ENCODE measurements at regions not wholly inside any gene's neighbourhood (a gene's known extent, or its start where the extent isn't known, plus 50 kb on each side); places are given as distances from the start of the nearest gene placed in this dataset.
A peak's percentile ranks its signal among the peaks of the same experiment; 100 is the strongest.

- no peaks in the 10 kb centered on the region for H3K9me3 Mint-ChIP-seq
- peak; percentile 62 for TF ChIP-seq CTCF (conservative IDR thresholded peaks at IDR 0.05)
- H3K27ac Mint-ChIP-seq (ENCODE audit: unreplicated experiment) = no peak overlapping the region
- no peaks in the 10 kb centered on the region for H3K27me3 Mint-ChIP-seq (ENCODE audit: low read depth)
- no peak overlapping the region for H3K4me3 Mint-ChIP-seq
- no peaks in the 10 kb centered on the region for H3K36me3 Mint-ChIP-seq (ENCODE audit: low read depth)
- H3K4me1 Mint-ChIP-seq = no peaks in the 10 kb centered on the region
- DNase-seq (ENCODE audit: low read depth, low spot score) = no peak
Measured at GRCh38 chr5:108481355-108481931, 99.5 kb upstream of the FBXL17 start.

- no peak for DNase-seq (ENCODE audit: low read depth, low spot score)
- no peak for TF ChIP-seq CTCF (conservative IDR thresholded peaks at IDR 0.05)
- Mint-ChIP-seq H3K4me3 (no peak overlapping the region), H3K4me1 (no peaks in the 10 kb centered on the region), H3K27me3 (ENCODE audit: low read depth) (no peaks in the 10 kb centered on the region), H3K36me3 (ENCODE audit: low read depth) (no peaks in the 10 kb centered on the region), H3K27ac (ENCODE audit: unreplicated experiment) (no peak overlapping the region), H3K9me3 (peaks cover 2% of the 10 kb centered on the region)
Measured at GRCh38 chr5:108472237-108472636, 90.3 kb upstream of the FBXL17 start.

GRCh38 chr5:108467563-108467962 is 85.7 kb upstream of the FBXL17 start:
- no peaks in the 10 kb centered on the region for H3K4me1 Mint-ChIP-seq
- H3K4me3 Mint-ChIP-seq = no peak overlapping the region
- H3K27ac Mint-ChIP-seq (ENCODE audit: unreplicated experiment) = no peak overlapping the region
- no peak for TF ChIP-seq CTCF (conservative IDR thresholded peaks at IDR 0.05)
- DNase-seq (ENCODE audit: low read depth, low spot score) = no peak
- H3K36me3 Mint-ChIP-seq (ENCODE audit: low read depth) = no peaks in the 10 kb centered on the region
- H3K27me3 Mint-ChIP-seq (ENCODE audit: low read depth) = no peaks in the 10 kb centered on the region
- peaks cover 2% of the 10 kb centered on the region for H3K9me3 Mint-ChIP-seq

- H3K27me3 Mint-ChIP-seq (ENCODE audit: low read depth) = no peaks in the 10 kb centered on the region
- no peaks in the 10 kb centered on the region for H3K9me3 Mint-ChIP-seq
- H3K27ac Mint-ChIP-seq (ENCODE audit: unreplicated experiment) = no peak overlapping the region
- TF ChIP-seq CTCF (conservative IDR thresholded peaks at IDR 0.05) = no peak
- no peak for DNase-seq (ENCODE audit: low read depth, low spot score)
- no peaks in the 10 kb centered on the region for H3K36me3 Mint-ChIP-seq (ENCODE audit: low read depth)
- peaks cover 8% of the 10 kb centered on the region for H3K4me1 Mint-ChIP-seq
- no peak overlapping the region for H3K4me3 Mint-ChIP-seq
Measured at GRCh38 chr5:108461628-108462367, 79.9 kb upstream of the FBXL17 start.

GRCh38 chr5:108459769-108460168 is 77.9 kb upstream of the FBXL17 start:
- Mint-ChIP-seq H3K4me1 (peaks cover 8% of the 10 kb centered on the region), H3K9me3 (peaks cover 2% of the 10 kb centered on the region), H3K36me3 (ENCODE audit: low read depth) (no peaks in the 10 kb centered on the region), H3K4me3 (no peak overlapping the region), H3K27ac (ENCODE audit: unreplicated experiment) (no peak overlapping the region), H3K27me3 (ENCODE audit: low read depth) (no peaks in the 10 kb centered on the region)
- DNase-seq (ENCODE audit: low read depth, low spot score) = no peak
- TF ChIP-seq CTCF (conservative IDR thresholded peaks at IDR 0.05) = no peak

All from neural crest cell (in vitro differentiated cells).